ENCODE measurements at regions not wholly inside any gene's neighbourhood (a gene's known extent, or its start where the extent isn't known, plus 50 kb on each side); places are given as distances from the start of the nearest gene placed in this dataset.
"Not testable (repeated sequence)": the region's sequence is repeated elsewhere in the genome, so short reads cannot be mapped to it uniquely, and the experiment has no call there.

- Histone ChIP-seq H3K9me3 (ENCODE audit: low read depth) (no peaks in the 10 kb centered on the region), H4K20me1 (ENCODE audit: low read depth) (no peaks in the 10 kb centered on the region), H3K4me3 (no peak overlapping the region), H3K36me3 (no peaks in the 10 kb centered on the region), H3K4me1 (no peaks in the 10 kb centered on the region), H3K79me2 (ENCODE audit: low read depth) (no peaks in the 10 kb centered on the region), H3K9ac (no peak overlapping the region), H3K4me2 (no peak overlapping the region), H2AFZ (replicated peaks) (no peak overlapping the region), H3K27me3 (no peaks in the 10 kb centered on the region), H3K27ac (no peak overlapping the region), H3F3A (ENCODE audit: low read depth) (no peaks in the 10 kb centered on the region)
- no peaks in the 10 kb centered on the region for H3K36me3 Mint-ChIP-seq
- H3K9me3 Mint-ChIP-seq: no peaks in the 10 kb centered on the region
- TF ChIP-seq EZH2 (IDR thresholded peaks at IDR 0.05): no peak
- TF ChIP-seq EZH2phosphoT487 (IDR thresholded peaks at IDR 0.05): no peak
- no peak for TF ChIP-seq CTCF (IDR thresholded peaks at IDR 0.05)
- peaks cover 15% of the 10 kb centered on the region for H3K4me1 Mint-ChIP-seq
- no peak overlapping the region for H3K4me3 Mint-ChIP-seq
- no peak for DNase-seq (ENCODE audit: low spot score)
- H3K27ac Mint-ChIP-seq: no peak overlapping the region
- no peaks in the 10 kb centered on the region for H3K27me3 Mint-ChIP-seq (ENCODE audit: insufficient read depth, low read depth)
Measured at GRCh38 chr3:171524921-171525310, 64.7 kb upstream of the TNIK start.

DNA sequence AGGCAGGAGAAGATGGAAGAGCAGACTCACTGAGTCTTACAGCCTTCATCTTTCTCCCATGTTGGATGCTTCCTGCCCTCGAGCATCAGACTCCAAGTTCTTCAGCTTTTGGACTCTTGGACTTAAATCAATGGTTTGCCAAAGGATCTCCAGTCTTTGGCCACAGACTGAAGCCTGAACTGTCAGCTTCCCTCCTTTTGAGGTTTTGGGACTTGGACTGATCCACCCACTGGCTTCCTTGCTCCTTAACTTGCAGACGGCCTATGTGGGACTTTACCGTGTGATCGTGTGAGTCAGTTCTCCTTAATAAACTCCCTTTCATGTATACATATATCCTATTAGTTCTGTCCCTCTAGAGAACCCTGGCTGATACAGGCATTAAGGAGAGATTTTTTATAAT is 62.4 kb upstream of the TNIK start:
- H3K4me3 ChIP-seq: no peak overlapping the region
- no peak for TF ChIP-seq EZH2 (IDR thresholded peaks at IDR 0.05)
- no peak for TF ChIP-seq CTCF (IDR thresholded peaks at IDR 0.05)
- TF ChIP-seq EZH2phosphoT487 (IDR thresholded peaks at IDR 0.05): no peak
- Mint-ChIP-seq H3K36me3 (no peaks in the 10 kb centered on the region), H3K4me3 (no peak overlapping the region), H3K27ac (no peak overlapping the region), H3K27me3 (ENCODE audit: insufficient read depth, low read depth) (no peaks in the 10 kb centered on the region), H3K9me3 (no peaks in the 10 kb centered on the region), H3K4me1 (peaks cover 15% of the 10 kb centered on the region)
- H3K36me3 ChIP-seq: no peaks in the 10 kb centered on the region
- H2AFZ ChIP-seq (replicated peaks): no peak overlapping the region
- no peaks in the 10 kb centered on the region for H3K9me3 ChIP-seq (ENCODE audit: low read depth)
- H3F3A ChIP-seq (ENCODE audit: low read depth): no peaks in the 10 kb centered on the region
- no peak for DNase-seq (ENCODE audit: low spot score)
- H3K9ac ChIP-seq: no peak overlapping the region
- H3K4me2 ChIP-seq: no peak overlapping the region
- H3K79me2 ChIP-seq (ENCODE audit: low read depth): no peaks in the 10 kb centered on the region
- H3K4me1 ChIP-seq: no peaks in the 10 kb centered on the region
- no peaks in the 10 kb centered on the region for H3K27me3 ChIP-seq
- no peaks in the 10 kb centered on the region for H4K20me1 ChIP-seq (ENCODE audit: low read depth)
- H3K27ac ChIP-seq: no peak overlapping the region

DNA sequence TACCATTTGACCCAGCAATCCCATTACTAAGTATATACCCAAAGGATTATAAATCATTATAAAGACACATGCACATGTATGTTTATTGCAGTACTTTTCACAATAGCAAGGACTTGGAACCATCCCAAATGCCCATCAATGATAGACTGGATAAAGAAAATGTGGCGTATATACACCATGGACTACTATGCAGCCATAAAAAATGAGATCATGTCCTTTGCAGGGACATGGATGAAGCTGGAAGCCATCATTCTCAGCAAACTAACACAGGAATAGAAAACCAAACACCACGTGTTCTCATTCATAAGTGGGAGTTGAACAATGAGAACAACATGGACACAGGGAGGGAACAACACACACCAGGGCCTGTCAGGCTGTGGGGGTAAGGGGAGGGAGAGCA is 59.2 kb upstream of the TNIK start:
- not testable (repeated sequence) for DNase-seq (ENCODE audit: low spot score); H3K27ac ChIP-seq; H3K4me1 ChIP-seq; H3K79me2 ChIP-seq (ENCODE audit: low read depth); H3K4me3 Mint-ChIP-seq; H3K27me3 Mint-ChIP-seq (ENCODE audit: insufficient read depth, low read depth); H4K20me1 ChIP-seq (ENCODE audit: low read depth); H3K9me3 ChIP-seq (ENCODE audit: low read depth); H3K4me2 ChIP-seq; H3K9me3 Mint-ChIP-seq; H3K27ac Mint-ChIP-seq; H3F3A ChIP-seq (ENCODE audit: low read depth); H3K9ac ChIP-seq; H3K36me3 Mint-ChIP-seq; H3K36me3 ChIP-seq; H3K27me3 ChIP-seq; H3K4me3 ChIP-seq; H2AFZ ChIP-seq (replicated peaks)
- H3K4me1 Mint-ChIP-seq: peaks cover 14% of the 10 kb centered on the region

- H3K27me3 ChIP-seq: no peaks in the 10 kb centered on the region
- no peak overlapping the region for H2AFZ ChIP-seq (replicated peaks)
- no peak overlapping the region for H3K4me3 ChIP-seq
- TF ChIP-seq CTCF (IDR thresholded peaks at IDR 0.05) (no peak), EZH2phosphoT487 (IDR thresholded peaks at IDR 0.05) (no peak), EZH2 (IDR thresholded peaks at IDR 0.05) (no peak)
- H3K4me3 Mint-ChIP-seq: no peak overlapping the region
- H3K9me3 Mint-ChIP-seq: no peaks in the 10 kb centered on the region
- DNase-seq (ENCODE audit: low spot score): no peak
- H3K79me2 ChIP-seq (ENCODE audit: low read depth): no peaks in the 10 kb centered on the region
- no peak overlapping the region for H3K9ac ChIP-seq
- no peaks in the 10 kb centered on the region for H3K4me1 ChIP-seq
- no peak overlapping the region for H3K4me2 ChIP-seq
- no peaks in the 10 kb centered on the region for H3F3A ChIP-seq (ENCODE audit: low read depth)
- H4K20me1 ChIP-seq (ENCODE audit: low read depth): no peaks in the 10 kb centered on the region
- H3K27me3 Mint-ChIP-seq (ENCODE audit: insufficient read depth, low read depth): no peaks in the 10 kb centered on the region
- no peaks in the 10 kb centered on the region for H3K36me3 Mint-ChIP-seq
- no peak overlapping the region for H3K27ac ChIP-seq
- no peaks in the 10 kb centered on the region for H3K4me1 Mint-ChIP-seq
- no peak overlapping the region for H3K27ac Mint-ChIP-seq
- H3K36me3 ChIP-seq: no peaks in the 10 kb centered on the region
- no peaks in the 10 kb centered on the region for H3K9me3 ChIP-seq (ENCODE audit: low read depth)
Measured at GRCh38 chr3:171516765-171517164, 56.6 kb upstream of the TNIK start.
